ENCODE measurements at regions not wholly inside any gene's neighbourhood (a gene's known extent, or its start where the extent isn't known, plus 50 kb on each side); places are given as distances from the start of the nearest gene placed in this dataset.

- Histone ChIP-seq H3K9me3 (ENCODE audit: control insufficient read depth in 2 of 2, low read length in 2 of 2) (no peaks in the 10 kb centered on the region), H3K36me3 (ENCODE audit: control insufficient read depth in 2 of 2, insufficient read depth in 2 of 2, low read length in 2 of 2) (no peaks in the 10 kb centered on the region), H3K4me3 (ENCODE audit: low read length in 2 of 2) (no peak overlapping the region), H3K27me3 (ENCODE audit: control insufficient read depth in 2 of 2, insufficient read depth in 2 of 2, low read length in 2 of 2) (no peaks in the 10 kb centered on the region), H3K4me1 (ENCODE audit: control insufficient read depth in 2 of 2, insufficient read depth in 2 of 2, low read length in 2 of 2) (no peaks in the 10 kb centered on the region), H3K27ac (ENCODE audit: low read depth in 2 of 2, low read length in 2 of 2) (no peak overlapping the region), H3K9ac (ENCODE audit: low read depth in 1 of 2, low read length in 2 of 2) (no peak overlapping the region)
These were observed 378.6 kb upstream of the C16orf82 start for GRCh38 chr16:26688105-26688504.

- H3K4me3 ChIP-seq (ENCODE audit: low read length in 2 of 2), result no peak overlapping the region
- H3K36me3 ChIP-seq (ENCODE audit: control insufficient read depth in 2 of 2, insufficient read depth in 2 of 2, low read length in 2 of 2), result no peaks in the 10 kb centered on the region
- no peak overlapping the region for H3K27ac ChIP-seq (ENCODE audit: low read depth in 2 of 2, low read length in 2 of 2)
- H3K27me3 ChIP-seq (ENCODE audit: control insufficient read depth in 2 of 2, insufficient read depth in 2 of 2, low read length in 2 of 2), result no peaks in the 10 kb centered on the region
- no peaks in the 10 kb centered on the region for H3K4me1 ChIP-seq (ENCODE audit: control insufficient read depth in 2 of 2, insufficient read depth in 2 of 2, low read length in 2 of 2)
- H3K9me3 ChIP-seq (ENCODE audit: control insufficient read depth in 2 of 2, low read length in 2 of 2), result no peaks in the 10 kb centered on the region
- no peak overlapping the region for H3K9ac ChIP-seq (ENCODE audit: low read depth in 1 of 2, low read length in 2 of 2)
These were observed 378.0 kb upstream of the C16orf82 start for GRCh38 chr16:26688699-26689098.

- Histone ChIP-seq H3K4me1 (ENCODE audit: control insufficient read depth in 2 of 2, insufficient read depth in 2 of 2, low read length in 2 of 2) (no peaks in the 10 kb centered on the region), H3K27ac (ENCODE audit: low read depth in 2 of 2, low read length in 2 of 2) (no peak overlapping the region), H3K9ac (ENCODE audit: low read depth in 1 of 2, low read length in 2 of 2) (no peak overlapping the region), H3K36me3 (ENCODE audit: control insufficient read depth in 2 of 2, insufficient read depth in 2 of 2, low read length in 2 of 2) (no peaks in the 10 kb centered on the region), H3K4me3 (ENCODE audit: low read length in 2 of 2) (no peak overlapping the region), H3K9me3 (ENCODE audit: control insufficient read depth in 2 of 2, low read length in 2 of 2) (no peaks in the 10 kb centered on the region), H3K27me3 (ENCODE audit: control insufficient read depth in 2 of 2, insufficient read depth in 2 of 2, low read length in 2 of 2) (no peaks in the 10 kb centered on the region)
These were observed 374.1 kb upstream of the C16orf82 start for GRCh38 chr16:26692658-26693057.

- no peaks in the 10 kb centered on the region for H3K27me3 ChIP-seq (ENCODE audit: control insufficient read depth in 2 of 2, insufficient read depth in 2 of 2, low read length in 2 of 2)
- H3K27ac ChIP-seq (ENCODE audit: low read depth in 2 of 2, low read length in 2 of 2), result no peak overlapping the region
- no peak overlapping the region for H3K9ac ChIP-seq (ENCODE audit: low read depth in 1 of 2, low read length in 2 of 2)
- H3K4me3 ChIP-seq (ENCODE audit: low read length in 2 of 2), result no peak overlapping the region
- H3K36me3 ChIP-seq (ENCODE audit: control insufficient read depth in 2 of 2, insufficient read depth in 2 of 2, low read length in 2 of 2), result no peaks in the 10 kb centered on the region
- H3K4me1 ChIP-seq (ENCODE audit: control insufficient read depth in 2 of 2, insufficient read depth in 2 of 2, low read length in 2 of 2), result no peaks in the 10 kb centered on the region
- H3K9me3 ChIP-seq (ENCODE audit: control insufficient read depth in 2 of 2, low read length in 2 of 2), result no peaks in the 10 kb centered on the region
These were observed 368.9 kb upstream of the C16orf82 start for GRCh38 chr16:26697807-26698206.

GRCh38 chr16:26700250-26700649 is 366.5 kb upstream of the C16orf82 start:
- no peak overlapping the region for H3K27ac ChIP-seq (ENCODE audit: low read depth in 2 of 2, low read length in 2 of 2)
- no peaks in the 10 kb centered on the region for H3K9me3 ChIP-seq (ENCODE audit: control insufficient read depth in 2 of 2, low read length in 2 of 2)
- H3K9ac ChIP-seq (ENCODE audit: low read depth in 1 of 2, low read length in 2 of 2), result no peak overlapping the region
- no peak overlapping the region for H3K4me3 ChIP-seq (ENCODE audit: low read length in 2 of 2)
- no peaks in the 10 kb centered on the region for H3K36me3 ChIP-seq (ENCODE audit: control insufficient read depth in 2 of 2, insufficient read depth in 2 of 2, low read length in 2 of 2)
- H3K4me1 ChIP-seq (ENCODE audit: control insufficient read depth in 2 of 2, insufficient read depth in 2 of 2, low read length in 2 of 2), result no peaks in the 10 kb centered on the region
- no peaks in the 10 kb centered on the region for H3K27me3 ChIP-seq (ENCODE audit: control insufficient read depth in 2 of 2, insufficient read depth in 2 of 2, low read length in 2 of 2)

- no peaks in the 10 kb centered on the region for H3K4me1 ChIP-seq (ENCODE audit: control insufficient read depth in 2 of 2, insufficient read depth in 2 of 2, low read length in 2 of 2)
- no peaks in the 10 kb centered on the region for H3K9me3 ChIP-seq (ENCODE audit: control insufficient read depth in 2 of 2, low read length in 2 of 2)
- H3K27ac ChIP-seq (ENCODE audit: low read depth in 2 of 2, low read length in 2 of 2), result no peak overlapping the region
- no peaks in the 10 kb centered on the region for H3K36me3 ChIP-seq (ENCODE audit: control insufficient read depth in 2 of 2, insufficient read depth in 2 of 2, low read length in 2 of 2)
- H3K27me3 ChIP-seq (ENCODE audit: control insufficient read depth in 2 of 2, insufficient read depth in 2 of 2, low read length in 2 of 2), result no peaks in the 10 kb centered on the region
- no peak overlapping the region for H3K4me3 ChIP-seq (ENCODE audit: low read length in 2 of 2)
- no peak overlapping the region for H3K9ac ChIP-seq (ENCODE audit: low read depth in 1 of 2, low read length in 2 of 2)
These were observed 365.4 kb upstream of the C16orf82 start for GRCh38 chr16:26701243-26701886.

GRCh38 chr16:26705346-26705745 is 361.4 kb upstream of the C16orf82 start:
- no peaks in the 10 kb centered on the region for H3K27me3 ChIP-seq (ENCODE audit: control insufficient read depth in 2 of 2, insufficient read depth in 2 of 2, low read length in 2 of 2)
- H3K27ac ChIP-seq (ENCODE audit: low read depth in 2 of 2, low read length in 2 of 2), result no peak overlapping the region
- H3K4me3 ChIP-seq (ENCODE audit: low read length in 2 of 2), result no peak overlapping the region
- H3K9ac ChIP-seq (ENCODE audit: low read depth in 1 of 2, low read length in 2 of 2), result no peak overlapping the region
- no peaks in the 10 kb centered on the region for H3K36me3 ChIP-seq (ENCODE audit: control insufficient read depth in 2 of 2, insufficient read depth in 2 of 2, low read length in 2 of 2)
- no peaks in the 10 kb centered on the region for H3K4me1 ChIP-seq (ENCODE audit: control insufficient read depth in 2 of 2, insufficient read depth in 2 of 2, low read length in 2 of 2)
- no peaks in the 10 kb centered on the region for H3K9me3 ChIP-seq (ENCODE audit: control insufficient read depth in 2 of 2, low read length in 2 of 2)

- no peaks in the 10 kb centered on the region for H3K9me3 ChIP-seq (ENCODE audit: control insufficient read depth in 2 of 2, low read length in 2 of 2)
- H3K4me1 ChIP-seq (ENCODE audit: control insufficient read depth in 2 of 2, insufficient read depth in 2 of 2, low read length in 2 of 2), result no peaks in the 10 kb centered on the region
- H3K27me3 ChIP-seq (ENCODE audit: control insufficient read depth in 2 of 2, insufficient read depth in 2 of 2, low read length in 2 of 2), result no peaks in the 10 kb centered on the region
- no peak overlapping the region for H3K9ac ChIP-seq (ENCODE audit: low read depth in 1 of 2, low read length in 2 of 2)
- H3K27ac ChIP-seq (ENCODE audit: low read depth in 2 of 2, low read length in 2 of 2), result no peak overlapping the region
- no peaks in the 10 kb centered on the region for H3K36me3 ChIP-seq (ENCODE audit: control insufficient read depth in 2 of 2, insufficient read depth in 2 of 2, low read length in 2 of 2)
- no peak overlapping the region for H3K4me3 ChIP-seq (ENCODE audit: low read length in 2 of 2)
These were observed 358.3 kb upstream of the C16orf82 start for GRCh38 chr16:26708428-26708827.

GRCh38 chr16:26709175-26709574 is 357.6 kb upstream of the C16orf82 start:
- Histone ChIP-seq H3K27ac (ENCODE audit: low read depth in 2 of 2, low read length in 2 of 2) (no peak overlapping the region), H3K27me3 (ENCODE audit: control insufficient read depth in 2 of 2, insufficient read depth in 2 of 2, low read length in 2 of 2) (no peaks in the 10 kb centered on the region), H3K36me3 (ENCODE audit: control insufficient read depth in 2 of 2, insufficient read depth in 2 of 2, low read length in 2 of 2) (no peaks in the 10 kb centered on the region), H3K9ac (ENCODE audit: low read depth in 1 of 2, low read length in 2 of 2) (no peak overlapping the region), H3K4me3 (ENCODE audit: low read length in 2 of 2) (no peak overlapping the region), H3K9me3 (ENCODE audit: control insufficient read depth in 2 of 2, low read length in 2 of 2) (no peaks in the 10 kb centered on the region), H3K4me1 (ENCODE audit: control insufficient read depth in 2 of 2, insufficient read depth in 2 of 2, low read length in 2 of 2) (no peaks in the 10 kb centered on the region)

GRCh38 chr16:26709754-26710153 is 357.0 kb upstream of the C16orf82 start:
- Histone ChIP-seq H3K27me3 (ENCODE audit: control insufficient read depth in 2 of 2, insufficient read depth in 2 of 2, low read length in 2 of 2) (no peaks in the 10 kb centered on the region), H3K4me1 (ENCODE audit: control insufficient read depth in 2 of 2, insufficient read depth in 2 of 2, low read length in 2 of 2) (no peaks in the 10 kb centered on the region), H3K9me3 (ENCODE audit: control insufficient read depth in 2 of 2, low read length in 2 of 2) (no peaks in the 10 kb centered on the region), H3K9ac (ENCODE audit: low read depth in 1 of 2, low read length in 2 of 2) (no peak overlapping the region), H3K36me3 (ENCODE audit: control insufficient read depth in 2 of 2, insufficient read depth in 2 of 2, low read length in 2 of 2) (no peaks in the 10 kb centered on the region), H3K27ac (ENCODE audit: low read depth in 2 of 2, low read length in 2 of 2) (no peak overlapping the region), H3K4me3 (ENCODE audit: low read length in 2 of 2) (no peak overlapping the region)

- no peak overlapping the region for H3K9ac ChIP-seq (ENCODE audit: low read depth in 1 of 2, low read length in 2 of 2)
- H3K4me3 ChIP-seq (ENCODE audit: low read length in 2 of 2), result no peak overlapping the region
- no peaks in the 10 kb centered on the region for H3K9me3 ChIP-seq (ENCODE audit: control insufficient read depth in 2 of 2, low read length in 2 of 2)
- no peak overlapping the region for H3K27ac ChIP-seq (ENCODE audit: low read depth in 2 of 2, low read length in 2 of 2)
- H3K27me3 ChIP-seq (ENCODE audit: control insufficient read depth in 2 of 2, insufficient read depth in 2 of 2, low read length in 2 of 2), result no peaks in the 10 kb centered on the region
- H3K4me1 ChIP-seq (ENCODE audit: control insufficient read depth in 2 of 2, insufficient read depth in 2 of 2, low read length in 2 of 2), result no peaks in the 10 kb centered on the region
- no peaks in the 10 kb centered on the region for H3K36me3 ChIP-seq (ENCODE audit: control insufficient read depth in 2 of 2, insufficient read depth in 2 of 2, low read length in 2 of 2)
These were observed 356.3 kb upstream of the C16orf82 start for GRCh38 chr16:26710450-26710849.

All from mucosa of rectum (tissue), 2 donors.